ENCODE measurements at regions not wholly inside any gene's neighbourhood (a gene's known extent, or its start where the extent isn't known, plus 50 kb on each side); places are given as distances from the start of the nearest gene placed in this dataset.

GRCh38 chr12:115857923-115858322 is 419.6 kb downstream of the MED13L start:
- DNase-seq (ENCODE audit: low spot score), result no peak

DNA sequence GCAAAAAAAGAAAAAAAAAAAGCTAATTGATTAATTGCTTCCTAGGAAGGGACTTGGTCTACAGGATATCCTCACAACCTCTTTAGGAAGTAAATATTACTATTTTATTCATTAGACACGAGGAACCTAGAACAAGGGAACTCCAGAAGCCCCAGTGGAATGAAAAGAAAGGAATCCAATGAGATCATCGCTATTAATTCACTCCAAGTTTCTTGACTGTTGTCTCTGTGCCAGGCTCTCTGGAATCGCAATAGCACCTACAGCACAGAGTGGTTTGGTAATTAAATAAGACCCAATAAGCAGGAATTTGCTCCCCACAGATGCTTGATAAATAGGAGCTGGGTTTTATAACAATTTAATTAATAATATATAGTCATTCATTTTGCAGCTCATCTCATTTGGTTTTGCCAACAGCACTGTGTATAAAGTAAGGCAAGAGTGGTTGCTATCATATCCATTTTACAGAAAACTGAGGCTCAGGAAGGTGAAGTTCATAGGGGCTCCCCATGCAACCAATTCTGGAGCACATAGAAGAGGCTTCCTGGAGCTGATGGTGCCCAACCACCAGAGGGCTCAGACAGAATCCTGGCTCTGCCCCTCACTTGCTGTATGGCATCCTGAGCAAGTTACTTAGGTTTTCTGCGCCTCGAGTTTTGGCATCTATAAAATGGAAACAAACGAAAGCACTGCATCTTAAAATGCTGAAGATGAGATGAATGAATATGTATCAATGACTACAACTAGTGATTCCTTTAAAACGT is 420.2 kb downstream of the MED13L start:
- DNase-seq (ENCODE audit: low spot score), result no peak

DNA sequence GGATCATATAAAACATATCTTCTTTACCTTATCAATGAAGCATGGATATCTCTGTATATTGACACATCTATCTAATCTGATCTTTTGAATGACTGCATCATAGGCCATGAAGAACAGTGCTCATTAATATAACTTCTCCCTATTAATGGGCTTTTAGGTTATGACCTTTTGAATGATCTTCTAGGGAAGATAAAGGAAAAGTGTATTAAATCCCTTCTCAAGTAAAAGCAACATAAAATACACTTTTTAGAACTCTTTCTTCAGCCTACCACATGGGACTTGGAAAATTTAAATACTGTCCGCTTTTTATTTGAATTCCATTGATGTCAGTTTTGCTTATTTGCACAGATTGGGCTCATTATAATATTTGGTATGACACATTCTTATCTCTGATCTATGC is 425.4 kb downstream of the MED13L start:
- no peak for DNase-seq (ENCODE audit: low spot score)

GRCh38 chr12:115850957-115851356 is 426.5 kb downstream of the MED13L start:
- no peak for DNase-seq (ENCODE audit: low spot score)

DNA sequence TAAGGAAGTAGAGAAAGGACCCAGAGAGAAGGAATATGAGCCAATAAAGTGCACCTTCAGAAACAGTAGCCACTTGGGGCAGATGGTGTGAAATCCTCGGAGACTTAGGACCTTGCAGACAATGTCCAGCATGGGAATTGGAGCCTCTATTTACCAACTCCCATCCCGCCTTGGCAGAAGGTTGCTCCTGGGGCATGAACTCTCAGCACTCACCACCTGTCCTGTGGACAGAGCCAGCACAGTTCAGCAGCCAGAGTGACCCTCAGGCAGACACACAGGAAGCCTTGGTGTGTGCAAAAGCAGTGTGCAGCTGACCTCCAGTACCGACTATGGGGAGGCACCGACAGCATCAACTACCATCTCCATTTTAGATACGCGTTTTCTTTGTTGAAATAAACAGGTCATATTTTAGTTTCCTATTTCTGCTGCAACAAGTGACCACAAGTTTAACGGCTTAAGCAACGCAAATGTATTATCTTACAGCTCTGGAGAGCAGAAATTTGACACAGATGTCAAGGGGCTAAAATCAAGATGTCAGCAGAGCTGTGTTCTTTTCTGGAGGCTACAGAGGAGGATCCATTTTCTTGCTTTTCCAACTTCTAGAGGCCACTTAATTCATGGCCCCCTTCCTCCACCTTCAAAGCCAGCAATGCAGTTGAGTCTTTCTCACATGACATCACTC is 428.1 kb downstream of the MED13L start:
- no peak for DNase-seq (ENCODE audit: low spot score)

GRCh38 chr12:115847398-115847797 is 430.1 kb downstream of the MED13L start:
- DNase-seq (ENCODE audit: low spot score), result no peak

- no peak for DNase-seq (ENCODE audit: low spot score)
These were observed 431.0 kb downstream of the MED13L start for GRCh38 chr12:115846516-115846915.

GRCh38 chr12:115840159-115840558 is 437.3 kb downstream of the MED13L start:
- DNase-seq (ENCODE audit: low spot score), result no peak

DNA sequence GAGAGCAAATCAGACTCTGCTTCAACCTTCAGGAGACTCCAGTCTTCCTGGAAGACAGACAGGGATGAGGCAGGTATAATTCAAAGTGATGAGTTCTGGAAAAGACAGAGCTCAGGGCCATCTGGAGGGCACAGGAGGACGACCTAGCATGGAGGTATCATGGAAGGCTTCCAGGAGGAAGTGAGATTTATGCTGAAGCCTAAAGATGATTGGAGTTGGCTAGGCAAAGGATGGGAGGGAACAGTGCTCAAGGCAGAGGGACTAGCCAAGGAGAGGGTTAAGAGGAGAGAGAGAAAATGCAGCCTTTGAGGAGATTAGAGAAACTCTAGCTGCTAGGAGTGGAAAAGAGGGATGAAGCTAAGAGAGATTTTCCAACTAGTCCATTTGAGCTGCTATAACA is 438.5 kb downstream of the MED13L start:
- no peak for DNase-seq (ENCODE audit: low spot score)

GRCh38 chr12:115837220-115837619 is 440.3 kb downstream of the MED13L start:
- DNase-seq (ENCODE audit: low spot score), result no peak

GRCh38 chr12:115835445-115835844 is 442.0 kb downstream of the MED13L start:
- DNase-seq (ENCODE audit: low spot score), result no peak

DNA sequence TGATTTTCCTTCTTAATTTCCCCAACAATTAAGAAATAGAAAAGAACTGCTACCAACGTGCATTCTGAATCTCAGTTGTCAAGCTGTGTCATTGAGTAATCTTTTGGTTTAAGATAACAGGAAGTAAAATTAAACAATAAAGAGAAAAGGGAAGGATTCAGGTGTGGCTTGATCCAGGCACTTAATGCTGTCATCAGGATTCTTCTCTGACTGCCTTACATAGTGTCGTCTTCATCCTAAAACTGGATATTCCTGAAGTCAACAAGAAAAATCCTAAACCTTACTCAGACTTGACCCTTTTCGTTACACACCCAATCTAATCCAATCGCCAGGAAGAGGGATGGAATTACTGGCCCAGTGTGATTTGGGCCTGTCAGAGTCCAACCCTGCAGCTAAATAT is 443.8 kb downstream of the MED13L start:
- DNase-seq (ENCODE audit: low spot score), result no peak

- no peak for DNase-seq (ENCODE audit: low spot score)
These were observed 446.9 kb downstream of the MED13L start for GRCh38 chr12:115830633-115831032.

DNA sequence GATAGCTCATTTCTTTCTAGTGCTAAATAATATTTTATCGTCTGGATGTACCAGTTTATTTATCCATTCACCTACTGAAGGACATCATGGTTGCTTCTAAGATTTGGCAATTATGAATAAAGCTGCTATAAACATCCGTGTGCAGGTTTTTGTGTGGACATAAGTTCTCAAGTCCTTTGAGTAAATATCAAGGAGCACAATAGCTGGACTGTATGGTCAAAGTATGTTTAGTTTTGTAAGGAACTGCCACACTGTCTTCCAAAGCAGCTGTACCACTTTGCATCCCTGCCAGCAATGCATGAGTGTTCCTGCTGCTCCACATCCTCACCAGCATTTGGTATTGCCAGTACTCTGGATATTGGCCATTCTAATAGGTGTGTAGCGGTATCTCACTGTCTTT is 447.4 kb downstream of the MED13L start:
- no peak for DNase-seq (ENCODE audit: low spot score)

- DNase-seq (ENCODE audit: low spot score), result no peak
These were observed 449.3 kb downstream of the MED13L start for GRCh38 chr12:115828168-115828567.

DNA sequence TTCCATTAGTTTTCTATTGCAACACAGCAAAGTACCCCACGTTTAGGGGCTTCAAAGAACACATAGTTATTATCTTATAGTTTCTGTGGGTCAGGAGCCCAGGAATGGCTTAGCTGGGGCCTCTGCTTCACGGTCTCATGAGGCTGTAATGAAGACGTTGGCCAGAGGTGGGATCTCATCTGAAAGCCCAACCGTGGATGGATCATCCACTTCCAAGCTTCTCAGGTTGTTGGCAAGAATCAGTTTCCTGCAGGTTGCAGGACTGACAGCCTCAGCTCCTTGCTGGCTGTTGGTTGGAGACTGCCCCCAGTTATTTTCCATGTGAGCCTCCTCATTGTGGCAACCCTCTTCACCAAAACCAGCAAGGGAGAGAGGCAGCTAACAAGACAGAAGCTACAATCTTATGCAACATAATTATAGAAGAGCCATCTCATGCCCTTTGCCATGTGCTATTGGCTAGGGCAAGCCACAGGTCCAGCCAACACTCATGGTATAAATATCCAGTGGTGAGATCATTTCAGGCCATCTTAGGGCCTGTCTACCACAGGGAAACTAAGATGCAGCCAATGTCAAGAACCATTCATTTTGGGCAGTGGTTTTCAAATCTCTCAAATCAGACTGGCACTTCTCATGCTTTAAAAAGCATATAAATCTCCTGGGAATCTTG is 452.4 kb downstream of the MED13L start:
- no peak for DNase-seq (ENCODE audit: low spot score)

- no peak for DNase-seq (ENCODE audit: low spot score)
These were observed 453.9 kb downstream of the MED13L start for GRCh38 chr12:115823635-115824034.

DNA sequence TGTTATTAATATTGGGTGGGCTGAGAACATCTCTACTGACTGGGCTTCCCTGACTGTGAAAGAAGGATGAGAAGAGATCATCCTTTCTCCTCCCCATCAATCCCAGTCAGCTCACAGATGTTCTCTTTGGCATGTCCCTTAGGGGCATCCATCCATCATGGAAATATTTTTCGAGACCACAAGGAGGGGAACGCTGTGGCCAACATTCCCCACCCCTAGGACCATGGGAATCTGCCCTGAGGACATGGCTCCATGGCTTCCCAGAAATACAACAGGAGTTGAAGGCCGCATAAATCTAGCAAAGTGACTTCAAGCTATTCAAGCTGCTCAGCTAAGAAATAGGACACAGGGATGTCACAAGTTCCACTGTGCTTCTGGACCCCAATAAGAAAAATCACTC is 456.8 kb downstream of the MED13L start:
- no peak for DNase-seq (ENCODE audit: low spot score)

- DNase-seq (ENCODE audit: low spot score), result no peak
These were observed 458.5 kb downstream of the MED13L start for GRCh38 chr12:115818973-115819372.

DNA sequence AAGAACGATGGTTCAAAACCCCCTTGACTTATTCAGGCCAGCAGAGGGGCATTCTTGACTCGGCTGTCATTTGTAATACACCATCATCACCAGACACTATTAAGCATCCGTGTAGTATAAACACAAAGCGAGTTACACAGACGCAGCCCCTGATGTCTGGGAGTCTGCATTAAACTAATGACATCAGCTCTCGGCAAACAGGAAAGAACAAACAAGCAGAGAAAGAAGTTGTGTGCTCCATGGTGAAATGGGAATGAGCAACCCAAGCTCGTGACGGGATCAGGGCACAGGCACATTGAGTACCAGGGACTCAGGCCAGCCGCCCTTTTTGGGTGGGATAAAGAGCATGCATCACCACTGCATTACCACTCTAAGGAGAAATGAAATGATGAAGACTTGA is 460.1 kb downstream of the MED13L start:
- DNase-seq (ENCODE audit: low spot score), result no peak

DNA sequence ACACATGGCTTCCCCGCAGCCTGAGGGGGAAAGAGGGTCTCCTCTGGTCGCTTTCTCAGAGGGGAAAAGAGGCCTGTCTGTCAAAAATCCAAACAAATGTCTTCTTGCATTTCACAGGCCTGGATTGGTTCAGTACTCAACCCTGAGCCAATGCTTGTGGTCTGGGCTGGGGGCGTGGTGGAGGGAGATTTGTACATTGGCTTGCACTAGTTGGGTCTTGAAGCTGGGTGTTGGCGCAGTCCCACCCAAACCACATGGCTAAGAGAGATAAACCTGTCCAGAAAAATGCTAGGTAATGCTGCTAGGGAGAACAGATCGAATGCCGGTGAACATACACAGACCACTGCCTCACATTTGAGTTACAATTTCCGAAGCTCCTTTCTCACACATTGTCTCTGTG is 461.6 kb downstream of the MED13L start:
- DNase-seq (ENCODE audit: low spot score), result no peak

- DNase-seq (ENCODE audit: low spot score), result no peak
These were observed 464.2 kb downstream of the MED13L start for GRCh38 chr12:115813256-115813655.

- no peak for DNase-seq (ENCODE audit: low spot score)
These were observed 465.6 kb downstream of the MED13L start for GRCh38 chr12:115811929-115812328.

Data from mesenteric fat pad (tissue), 1 donor.